Karpas-422 (cell line): ENCODE measurements at regions not wholly inside any gene's neighbourhood (a gene's known extent, or its start where the extent isn't known, plus 50 kb on each side); places are given as distances from the start of the nearest gene placed in this dataset.

Source experiments
- DNase-seq: peaks from one replicate; pipeline ENCODE4 v3.0.0-alpha.2; 2015
- H2AFZ ChIP-seq: fragments of 200-600 bp; sonication (generic); 2 replicates; pipeline ENCODE4 v1.6.1; 2014; ENCODE audit warnings: antibody characterized with exemption, low read length, mixed read lengths
- H3K27ac ChIP-seq: fragments of 200-600 bp; sonication (generic); 2 replicates; pipeline ENCODE4 v1.5.1; 2014; ENCODE audit warnings: mild to moderate bottlenecking, low read length, moderate library complexity
- H3K27me3 ChIP-seq: fragments of 200-600 bp; sonication (generic); 2 replicates; pipeline ENCODE4 v1.6.1; 2014; ENCODE audit warnings: low read length, mixed read lengths
- H3K36me3 ChIP-seq: fragments of 200-600 bp; sonication (generic); 2 replicates; pipeline ENCODE4 v1.6.1; 2014; ENCODE audit warnings: low read length, mixed read lengths; ENCODE audit not compliant: insufficient read depth
- H3K4me1 ChIP-seq: fragments of 200-600 bp; sonication (generic); 2 replicates; pipeline ENCODE4 v1.6.1; 2014; ENCODE audit warnings: mild to moderate bottlenecking, low read length, mixed read lengths
- H3K4me2 ChIP-seq: fragments of 200-600 bp; sonication (generic); 2 replicates; pipeline ENCODE4 v1.6.1; 2014; ENCODE audit warnings: low read length, low read depth, mild to moderate bottlenecking; ENCODE audit not compliant: poor library complexity, severe bottlenecking
- H3K4me3 ChIP-seq: fragments of 200-600 bp; sonication (generic); 2 replicates; pipeline ENCODE4 v1.5.1; 2014; ENCODE audit warnings: mild to moderate bottlenecking, antibody characterized with exemption, low read length, mixed read lengths
- H3K79me2 ChIP-seq: fragments of 200-600 bp; sonication (generic); 2 replicates; pipeline ENCODE4 v1.6.1; 2014; ENCODE audit warnings: mild to moderate bottlenecking, low read length, mixed read lengths
- H3K9ac ChIP-seq: fragments of 200-600 bp; sonication (generic); 2 replicates; pipeline ENCODE4 v1.6.0; 2014; ENCODE audit warnings: low read length
- H3K9me2 ChIP-seq: fragments of 200-600 bp; sonication (generic), shearing (Covaris generic); replicated peaks from 2 replicates; pipeline ENCODE4 v1.6.0; 2014; ENCODE audit warnings: mild to moderate bottlenecking, low read length, moderate library complexity; ENCODE audit not compliant: insufficient read depth
- H3K9me3 ChIP-seq: fragments of 300-700, 200-600 bp; sonication (generic); 2 replicates; pipeline ENCODE4 v1.6.1; 2014; ENCODE audit warnings: low read length, mixed read lengths
- H4K20me1 ChIP-seq: fragments of 200-600 bp; sonication (generic); 2 replicates; pipeline ENCODE4 v1.6.1; 2014; ENCODE audit warnings: mild to moderate bottlenecking, antibody characterized with exemption, low read length, low read depth; ENCODE audit not compliant: insufficient read depth

DNA sequence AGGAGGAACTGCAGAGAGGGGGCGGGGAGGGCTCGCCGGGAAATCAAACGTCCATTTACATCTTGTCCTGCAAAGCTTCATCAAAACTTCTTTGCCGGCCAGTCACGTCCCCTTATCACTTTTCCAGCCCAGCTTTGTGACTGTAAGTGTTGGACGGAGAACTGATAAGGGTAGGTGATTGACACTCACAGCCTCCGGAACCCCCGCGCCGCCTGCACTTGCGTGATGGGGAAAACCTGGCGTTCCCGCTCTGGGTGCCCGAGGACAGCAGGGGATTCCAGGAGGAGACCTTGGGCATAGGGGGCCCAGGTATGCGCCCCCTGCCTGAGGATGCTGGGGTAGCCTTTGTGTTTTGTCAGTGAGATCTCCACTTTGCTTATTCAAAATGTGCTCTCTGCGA, 72.8 kb upstream of the ANKRD34C start:
- no peaks in the 10 kb centered on the region for H4K20me1 ChIP-seq
- no peak overlapping the region for H3K4me3 ChIP-seq
- no peaks in the 10 kb centered on the region for H3K9me3 ChIP-seq
- no peak overlapping the region for H3K27ac ChIP-seq
- no peaks in the 10 kb centered on the region for H3K27me3 ChIP-seq
- no peak for DNase-seq
- no peaks in the 10 kb centered on the region for H3K79me2 ChIP-seq
- no peak overlapping the region for H3K9ac ChIP-seq
- H3K4me2 ChIP-seq, result no peak overlapping the region
- no peaks in the 10 kb centered on the region for H3K4me1 ChIP-seq
- no peak overlapping the region for H2AFZ ChIP-seq
- no peaks in the 10 kb centered on the region for H3K36me3 ChIP-seq
- no peaks in the 10 kb centered on the region for H3K9me2 ChIP-seq

DNA sequence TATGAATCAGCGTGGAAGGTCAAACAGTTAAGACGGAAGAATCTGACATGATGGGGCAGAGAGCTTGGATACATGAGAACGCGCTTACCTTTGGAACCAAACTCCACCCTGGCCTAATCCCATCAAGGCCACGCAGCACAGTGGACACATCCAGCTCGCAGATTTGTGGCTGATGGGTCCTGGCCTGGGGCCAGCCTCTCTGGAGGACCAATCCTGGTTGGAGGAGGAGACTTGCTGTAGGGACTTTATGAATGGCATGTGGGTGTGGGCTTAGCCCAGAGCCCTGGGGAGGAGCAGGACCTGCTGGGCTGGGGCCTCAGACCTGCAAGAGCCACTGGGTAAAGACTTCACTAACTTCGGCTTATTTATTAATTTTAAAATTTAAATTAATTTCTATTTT, 73.4 kb upstream of the ANKRD34C start:
- Histone ChIP-seq H3K27ac (no peak overlapping the region), H3K4me3 (no peak overlapping the region), H3K79me2 (no peaks in the 10 kb centered on the region), H3K9me2 (no peaks in the 10 kb centered on the region), H3K9me3 (no peaks in the 10 kb centered on the region), H3K36me3 (no peaks in the 10 kb centered on the region), H4K20me1 (no peaks in the 10 kb centered on the region), H3K4me2 (no peak overlapping the region), H3K4me1 (no peaks in the 10 kb centered on the region), H3K27me3 (no peaks in the 10 kb centered on the region), H3K9ac (no peak overlapping the region), H2AFZ (no peak overlapping the region)
- DNase-seq, result no peak

DNA sequence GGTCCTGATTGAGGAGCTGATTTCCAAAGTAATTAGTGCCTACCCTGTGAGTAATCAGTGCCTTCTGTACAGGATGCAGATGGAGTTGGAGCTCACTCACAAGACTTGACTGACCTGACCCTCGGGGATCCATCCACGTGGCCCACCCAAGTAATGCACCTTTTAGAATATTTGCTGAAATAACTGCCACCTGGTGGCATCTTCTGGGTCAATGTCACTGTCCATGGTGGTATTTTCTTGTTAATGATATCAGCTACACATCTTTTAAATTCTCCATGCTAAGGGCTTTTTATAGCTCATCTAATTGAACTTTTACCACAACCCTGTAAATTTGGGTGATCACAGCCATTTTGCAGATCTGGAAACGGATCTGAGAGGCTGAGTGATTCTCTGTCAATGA, 74.3 kb upstream of the ANKRD34C start:
- H3K36me3 ChIP-seq, result no peaks in the 10 kb centered on the region
- no peaks in the 10 kb centered on the region for H3K79me2 ChIP-seq
- H4K20me1 ChIP-seq, result no peaks in the 10 kb centered on the region
- peak; percentile 64 for DNase-seq
- H3K9me2 ChIP-seq, result no peaks in the 10 kb centered on the region
- H3K4me2 ChIP-seq, result no peak overlapping the region
- H3K4me3 ChIP-seq, result no peak overlapping the region
- no peak overlapping the region for H3K9ac ChIP-seq
- no peaks in the 10 kb centered on the region for H3K4me1 ChIP-seq
- no peak overlapping the region for H2AFZ ChIP-seq
- H3K9me3 ChIP-seq, result no peaks in the 10 kb centered on the region
- no peaks in the 10 kb centered on the region for H3K27me3 ChIP-seq
- no peak overlapping the region for H3K27ac ChIP-seq

DNA sequence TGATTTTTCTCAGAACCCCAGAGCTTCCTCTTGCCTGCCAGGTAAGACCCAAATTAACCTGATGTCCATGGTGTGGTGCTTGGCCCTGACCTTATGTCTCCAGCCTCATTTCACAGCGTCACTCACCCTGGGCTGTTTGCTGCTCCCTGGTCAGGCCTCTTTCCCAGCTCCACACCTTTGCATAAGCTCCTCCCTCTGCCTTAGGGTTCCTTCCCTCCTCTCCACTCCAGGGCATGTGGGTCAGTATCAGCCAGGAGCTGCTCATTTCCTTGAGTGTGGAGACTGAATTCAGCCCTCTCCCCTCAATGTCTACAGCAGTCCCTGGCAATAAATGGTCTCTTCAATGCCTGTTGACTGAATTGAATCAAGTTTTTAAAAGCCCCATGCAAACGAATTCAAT, 75.6 kb upstream of the ANKRD34C start:
- H3K4me3 ChIP-seq, result no peak overlapping the region
- H3K36me3 ChIP-seq, result no peaks in the 10 kb centered on the region
- H3K9me2 ChIP-seq, result no peaks in the 10 kb centered on the region
- H3K4me1 ChIP-seq, result no peaks in the 10 kb centered on the region
- H4K20me1 ChIP-seq, result no peaks in the 10 kb centered on the region
- H3K27ac ChIP-seq, result no peak overlapping the region
- H3K27me3 ChIP-seq, result no peaks in the 10 kb centered on the region
- H3K4me2 ChIP-seq, result no peak overlapping the region
- H2AFZ ChIP-seq, result no peak overlapping the region
- no peaks in the 10 kb centered on the region for H3K9me3 ChIP-seq
- no peak overlapping the region for H3K9ac ChIP-seq
- no peak for DNase-seq
- no peaks in the 10 kb centered on the region for H3K79me2 ChIP-seq

DNA sequence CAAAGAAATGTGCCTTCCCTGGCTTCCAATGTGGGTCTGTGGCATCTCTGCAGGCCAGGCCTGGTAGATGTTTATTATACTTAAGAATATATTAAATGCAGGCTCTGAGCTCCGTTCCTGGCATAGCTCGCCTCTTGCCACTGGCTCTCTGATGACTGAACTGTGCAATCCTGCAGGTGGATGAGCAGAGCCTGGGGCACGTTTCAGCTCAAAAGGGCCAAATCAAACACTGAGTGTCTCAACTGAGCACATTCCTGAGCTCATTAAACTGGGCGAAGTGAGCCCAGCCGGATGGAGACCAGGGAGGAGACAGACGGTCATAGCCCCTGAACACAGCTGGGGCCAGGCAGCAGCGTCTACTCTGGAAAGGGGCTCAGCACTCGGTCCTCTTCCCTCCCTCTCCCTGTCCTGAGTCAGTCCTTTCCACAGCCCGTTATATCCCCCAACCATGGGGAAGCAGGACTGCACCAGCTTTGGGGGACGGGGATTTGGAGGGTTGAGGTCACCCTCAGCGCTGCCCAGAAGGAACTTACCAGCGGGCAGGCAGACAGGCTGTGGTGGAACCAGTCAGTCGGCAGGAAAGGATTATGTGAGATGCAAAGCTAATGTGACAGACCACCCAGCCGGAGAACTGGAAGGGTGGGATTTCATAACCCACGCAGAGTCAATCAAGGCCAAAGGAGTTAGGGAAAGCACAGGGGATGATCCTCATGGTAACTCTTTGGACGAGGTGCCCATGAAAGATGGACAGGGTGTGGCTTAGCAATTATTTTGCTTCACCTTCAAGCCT, 77.4 kb upstream of the ANKRD34C start:
- Histone ChIP-seq H4K20me1 (no peaks in the 10 kb centered on the region), H3K4me2 (no peak overlapping the region)

DNA sequence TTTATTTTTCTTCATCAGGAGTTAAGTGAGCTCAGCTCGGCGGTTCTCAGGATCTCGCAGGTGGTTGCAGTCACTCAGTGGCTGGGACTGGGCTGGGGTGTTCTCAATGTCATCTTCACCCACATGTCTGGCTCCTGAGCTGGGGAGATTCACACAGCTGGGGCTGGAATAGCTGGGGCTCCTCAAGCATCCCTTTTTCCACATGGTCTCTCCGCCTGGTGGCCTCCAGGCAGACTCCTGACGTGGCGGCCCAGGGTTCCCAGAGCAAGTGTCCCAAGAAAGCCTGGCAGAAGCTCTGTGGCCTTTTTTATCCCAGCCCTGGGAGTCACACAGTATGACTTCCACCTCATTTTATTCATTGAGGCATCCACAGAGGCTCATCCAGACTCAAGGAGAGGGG, 84.1 kb upstream of the ANKRD34C start:
- Histone ChIP-seq H3K79me2 (no peaks in the 10 kb centered on the region), H3K36me3 (no peaks in the 10 kb centered on the region), H3K9me3 (no peaks in the 10 kb centered on the region), H3K9me2 (no peaks in the 10 kb centered on the region), H3K27ac (no peak overlapping the region), H3K9ac (no peak overlapping the region), H3K27me3 (no peaks in the 10 kb centered on the region), H3K4me2 (no peak overlapping the region), H2AFZ (no peak overlapping the region), H3K4me1 (no peaks in the 10 kb centered on the region), H4K20me1 (no peaks in the 10 kb centered on the region), H3K4me3 (no peak overlapping the region)
- no peak for DNase-seq

More for the DNA sequence above, 77.4 kb upstream of the ANKRD34C start:
- Histone ChIP-seq H3K4me3 (no peak overlapping the region), H2AFZ (no peak overlapping the region), H3K79me2 (no peaks in the 10 kb centered on the region), H3K4me1 (no peaks in the 10 kb centered on the region), H3K9ac (no peak overlapping the region), H3K27ac (no peak overlapping the region), H3K27me3 (no peaks in the 10 kb centered on the region), H3K36me3 (no peaks in the 10 kb centered on the region), H3K9me2 (no peaks in the 10 kb centered on the region), H3K9me3 (no peaks in the 10 kb centered on the region)
- DNase-seq, result no peak

DNA sequence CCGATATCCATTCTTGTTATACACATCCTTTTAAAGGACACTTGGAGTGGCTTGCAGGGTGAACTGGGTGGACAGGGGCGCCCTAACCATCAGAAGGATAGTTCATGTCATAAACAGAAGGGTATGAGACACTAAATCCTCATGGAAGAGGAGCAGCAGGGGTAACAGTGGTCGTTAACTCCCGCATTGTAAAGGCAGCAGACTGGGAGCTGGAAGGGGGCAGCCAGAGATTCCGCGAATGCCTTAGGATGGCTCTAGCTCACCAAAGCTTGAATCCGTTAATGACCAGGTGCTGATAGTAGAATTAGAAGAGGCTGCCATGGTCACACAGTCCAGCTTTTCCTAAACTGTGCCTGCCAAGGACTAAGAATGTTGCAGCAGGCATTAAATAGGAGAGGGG, 85.2 kb upstream of the ANKRD34C start:
- Histone ChIP-seq H3K4me2 (no peak overlapping the region), H3K9me3 (no peaks in the 10 kb centered on the region), H4K20me1 (no peaks in the 10 kb centered on the region), H3K79me2 (no peaks in the 10 kb centered on the region), H3K9me2 (no peaks in the 10 kb centered on the region), H3K27ac (no peak overlapping the region), H3K4me1 (no peaks in the 10 kb centered on the region), H3K9ac (no peak overlapping the region), H2AFZ (no peak overlapping the region), H3K4me3 (no peak overlapping the region), H3K36me3 (no peaks in the 10 kb centered on the region), H3K27me3 (no peaks in the 10 kb centered on the region)
- DNase-seq, result no peak

DNA sequence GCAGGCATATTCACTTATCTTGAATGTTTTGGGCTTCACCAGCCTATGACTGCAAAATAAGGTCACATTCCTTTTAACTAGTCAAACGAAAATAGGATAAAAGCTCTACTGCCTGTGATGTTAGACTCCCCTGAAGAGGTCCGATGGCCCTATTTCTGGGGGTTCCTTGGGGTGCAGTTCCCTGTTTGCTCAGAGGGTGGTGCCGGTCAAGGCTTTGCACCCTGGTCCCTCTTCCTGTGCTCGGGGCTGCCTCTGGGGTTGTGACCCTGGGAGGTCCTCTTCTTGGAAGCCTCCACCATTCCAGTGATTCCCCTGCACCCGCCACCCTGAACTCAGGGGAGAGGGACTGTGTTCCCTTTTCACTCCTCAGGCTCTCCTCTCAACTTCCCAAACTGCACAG, 86.7 kb upstream of the ANKRD34C start:
- H3K27ac ChIP-seq, result no peak overlapping the region
- H2AFZ ChIP-seq, result no peak overlapping the region
- no peaks in the 10 kb centered on the region for H3K27me3 ChIP-seq
- H3K4me2 ChIP-seq, result no peak overlapping the region
- no peaks in the 10 kb centered on the region for H3K36me3 ChIP-seq
- H3K79me2 ChIP-seq, result no peaks in the 10 kb centered on the region
- H3K4me1 ChIP-seq, result no peaks in the 10 kb centered on the region
- peak; percentile 61 for DNase-seq
- no peaks in the 10 kb centered on the region for H4K20me1 ChIP-seq
- H3K4me3 ChIP-seq, result no peak overlapping the region
- no peaks in the 10 kb centered on the region for H3K9me3 ChIP-seq
- H3K9me2 ChIP-seq, result no peaks in the 10 kb centered on the region
- H3K9ac ChIP-seq, result no peak overlapping the region
